T-helper 2 cell (primary cell): ENCODE measurements at regions not wholly inside any gene's neighbourhood (a gene's known extent, or its start where the extent isn't known, plus 50 kb on each side); places are given as distances from the start of the nearest gene placed in this dataset.
"Not testable (repeated sequence)": the region's sequence is repeated elsewhere in the genome, so short reads cannot be mapped to it uniquely, and the experiment has no call there.

Experiments used
- DNase-seq, 5 experiments: peaks; one replicate each; pipeline versions ENCODE4 v3.0.0 to v3.0.0-alpha.2; 2012 to 2022

- DNase-seq, result no peak
These were observed 50.6 kb upstream of the SLC44A3 start for GRCh38 chr1:94769551-94769950.

- no peak for DNase-seq
These were observed 52.1 kb upstream of the SLC44A3 start for GRCh38 chr1:94768036-94768435.

GRCh38 chr1:94765958-94766357, 54.2 kb upstream of the SLC44A3 start:
- DNase-seq, result no peak

GRCh38 chr1:94759188-94759587, 61.0 kb upstream of the SLC44A3 start:
- DNase-seq, result no peak

- DNase-seq, result no peak
These were observed 62.2 kb upstream of the SLC44A3 start for GRCh38 chr1:94757931-94758330.

- peak in 1 of 5 experiments; percentile 63 for DNase-seq
These were observed 64.5 kb upstream of the SLC44A3 start for GRCh38 chr1:94755675-94756074.

- not testable (repeated sequence) for DNase-seq
These were observed 65.1 kb upstream of the SLC44A3 start for GRCh38 chr1:94755016-94755415.

GRCh38 chr1:94754570-94754969, 65.6 kb upstream of the SLC44A3 start:
- no peak for DNase-seq

- DNase-seq, result no peak
These were observed 66.1 kb upstream of the SLC44A3 start for GRCh38 chr1:94754095-94754494.

GRCh38 chr1:94753171-94753972, 66.8 kb upstream of the SLC44A3 start:
- DNase-seq, result no peak

GRCh38 chr1:94751483-94751882, 68.7 kb upstream of the SLC44A3 start:
- DNase-seq, result not testable (repeated sequence)

GRCh38 chr1:94746635-94747525, 73.3 kb upstream of the SLC44A3 start:
- no peak for DNase-seq

GRCh38 chr1:94745742-94746141, 74.4 kb upstream of the SLC44A3 start:
- no peak for DNase-seq

GRCh38 chr1:94743862-94744261, 76.3 kb upstream of the SLC44A3 start:
- DNase-seq, result no peak

GRCh38 chr1:94741996-94742395, 78.2 kb upstream of the SLC44A3 start:
- no peak for DNase-seq

GRCh38 chr1:94741510-94741909, 78.6 kb upstream of the SLC44A3 start:
- DNase-seq, result no peak

GRCh38 chr1:94739521-94740061, 80.6 kb upstream of the SLC44A3 start:
- DNase-seq, result no peak

- no peak for DNase-seq
These were observed 81.8 kb upstream of the SLC44A3 start for GRCh38 chr1:94738371-94738770.

- DNase-seq, result no peak
These were observed 82.8 kb upstream of the SLC44A3 start for GRCh38 chr1:94737124-94737998.

- no peak for DNase-seq
These were observed 83.6 kb upstream of the SLC44A3 start for GRCh38 chr1:94736549-94736948.

- no peak for DNase-seq
These were observed 84.1 kb upstream of the SLC44A3 start for GRCh38 chr1:94736073-94736472.
